Islet of Langerhans (tissue), 1 donor: ENCODE measurements at regions not wholly inside any gene's neighbourhood (a gene's known extent, or its start where the extent isn't known, plus 50 kb on each side); places are given as distances from the start of the nearest gene placed in this dataset.
A peak's percentile ranks its signal among the peaks of the same experiment; 100 is the strongest.
"Not testable (repeated sequence)": the region's sequence is repeated elsewhere in the genome, so short reads cannot be mapped to it uniquely, and the experiment has no call there.

ENCODE experiments used
- FAIRE-seq: peaks from one replicate; lab custom pipeline; 2011; peaks lifted over from hg19 to GRCh38; lab: Jason Lieb, UNC

- FAIRE-seq = no peak
Observed at GRCh38 chr4:134867027-134867426, 665.4 kb upstream of the PABPC4L start.

- FAIRE-seq = no peak
Observed at GRCh38 chr4:134865675-134866074, 664.1 kb upstream of the PABPC4L start.

GRCh38 chr4:134862116-134862515 lies 660.5 kb upstream of the PABPC4L start:
- FAIRE-seq = no peak

DNA sequence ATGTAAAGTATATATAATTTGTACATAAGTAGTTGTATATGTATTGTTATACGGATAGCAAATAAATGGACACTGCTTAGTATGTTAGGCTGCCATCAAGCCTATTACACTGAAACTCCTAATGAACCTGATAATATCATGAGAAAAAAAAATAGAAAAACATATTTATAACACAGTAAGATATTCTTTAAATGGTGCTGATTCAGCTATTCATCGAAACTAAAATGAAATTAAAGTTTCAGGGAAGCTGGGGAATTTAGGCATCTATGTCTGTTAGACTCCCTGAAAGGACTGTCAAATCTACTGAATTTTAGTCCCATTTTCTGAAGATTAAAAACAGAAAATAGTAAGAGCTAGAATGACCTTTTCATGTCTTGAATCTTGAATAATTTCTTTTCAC lies 647.1 kb upstream of the PABPC4L start:
- no peak for FAIRE-seq

GRCh38 chr4:134830741-134831140 lies 629.2 kb upstream of the PABPC4L start:
- not testable (repeated sequence) for FAIRE-seq

DNA sequence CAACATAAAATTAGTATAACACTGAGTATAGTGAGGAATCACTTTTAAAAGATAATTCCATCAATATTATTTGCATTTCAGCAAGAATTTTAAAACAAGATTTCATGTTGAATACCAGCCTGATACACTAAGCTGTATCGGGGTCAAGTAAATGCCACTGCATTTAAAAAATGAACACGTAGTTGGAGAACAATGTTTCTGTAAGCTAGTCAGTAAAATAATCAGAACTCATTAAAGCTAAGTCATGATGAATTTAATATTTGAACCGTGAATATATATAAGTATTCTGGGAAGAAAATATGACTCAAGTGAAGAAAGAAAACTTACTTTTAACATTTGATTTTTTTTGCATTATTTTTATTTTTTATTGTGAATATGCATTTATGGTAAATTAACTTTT lies 611.0 kb upstream of the PABPC4L start:
- FAIRE-seq = no peak

DNA sequence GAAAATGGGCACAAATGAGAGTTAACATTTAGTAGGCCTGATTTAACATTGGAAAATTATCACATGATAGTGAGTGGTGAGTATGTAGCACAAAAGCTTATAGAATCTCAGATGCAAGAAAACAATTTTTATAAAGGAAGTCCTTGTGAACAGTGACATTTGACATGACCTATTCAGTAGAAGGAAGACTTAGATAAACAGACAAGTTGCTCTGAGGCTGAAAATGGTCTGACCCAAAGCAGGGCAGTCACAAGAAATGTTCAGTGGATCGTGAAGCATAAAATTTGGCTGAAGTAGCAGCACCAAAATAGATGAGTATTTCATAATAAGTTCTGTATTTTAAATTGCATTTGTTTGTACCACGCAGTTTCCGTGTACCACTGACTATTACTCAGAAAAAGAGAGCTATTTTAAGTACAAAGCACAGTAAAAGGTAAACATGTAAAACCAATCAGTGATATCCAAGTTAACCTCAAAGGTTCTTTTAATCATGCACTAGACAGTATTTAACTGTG lies 605.7 kb upstream of the PABPC4L start:
- peak; percentile 84 for FAIRE-seq

DNA sequence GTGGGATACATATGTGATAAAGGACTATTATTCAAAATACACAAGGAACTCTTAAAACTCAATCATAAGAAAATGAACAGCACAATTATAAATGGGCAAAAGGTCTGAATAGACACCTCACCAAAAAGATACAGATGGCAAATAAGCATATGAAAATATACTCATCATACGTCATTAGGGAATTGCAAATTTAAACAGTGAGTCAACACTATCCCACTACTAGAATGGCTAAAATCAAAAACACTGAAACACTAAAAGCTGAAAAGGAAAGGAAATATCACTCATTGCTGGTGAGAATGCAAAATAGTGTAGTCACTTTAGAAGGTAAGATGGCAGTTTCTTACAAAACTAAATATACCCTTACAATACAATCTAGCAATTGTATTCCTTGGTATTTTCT lies 597.0 kb upstream of the PABPC4L start:
- no peak for FAIRE-seq

GRCh38 chr4:134787315-134787714 lies 585.7 kb upstream of the PABPC4L start:
- no peak for FAIRE-seq

DNA sequence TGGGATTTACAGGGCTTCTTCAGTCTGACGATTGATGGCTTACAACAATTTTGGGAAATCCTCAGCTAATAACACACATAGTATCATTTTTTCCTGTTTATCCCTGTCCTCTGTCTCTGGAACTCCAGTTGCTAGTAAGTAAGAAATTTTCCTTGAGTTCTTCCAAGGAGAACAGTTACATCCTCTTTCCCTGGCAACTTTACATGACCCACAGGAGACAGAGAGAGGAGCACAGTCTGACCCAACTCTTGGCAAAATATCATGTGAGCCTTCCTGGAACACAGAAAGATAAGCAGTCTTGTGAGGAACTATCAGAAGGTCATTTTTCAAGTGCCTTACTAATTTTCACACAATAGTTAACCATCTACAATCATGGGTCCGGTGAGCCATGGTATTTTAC lies 578.7 kb upstream of the PABPC4L start:
- FAIRE-seq = no peak

- FAIRE-seq = no peak
Observed at GRCh38 chr4:134777606-134778005, 576.0 kb upstream of the PABPC4L start.

- FAIRE-seq = no peak
Observed at GRCh38 chr4:134773497-134774000, 572.0 kb upstream of the PABPC4L start.

DNA sequence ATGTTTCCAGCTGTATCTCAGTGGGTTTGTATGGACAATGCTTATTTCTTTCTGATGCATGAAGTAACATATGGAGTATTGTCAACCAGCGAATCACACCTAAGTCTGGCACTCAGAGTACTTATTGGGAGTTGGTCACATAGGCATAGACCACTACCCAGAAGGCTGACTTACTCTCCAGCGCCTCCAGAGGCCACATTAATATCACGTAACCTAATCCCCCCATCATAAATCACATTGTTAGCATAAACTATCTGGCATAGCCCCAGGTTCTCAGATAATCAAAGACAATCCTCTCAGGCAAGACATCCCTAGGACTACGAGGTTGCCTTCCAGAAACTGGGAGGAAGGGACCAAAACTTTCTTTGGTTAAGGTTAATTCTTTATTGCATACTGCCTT lies 560.5 kb upstream of the PABPC4L start:
- FAIRE-seq = no peak

DNA sequence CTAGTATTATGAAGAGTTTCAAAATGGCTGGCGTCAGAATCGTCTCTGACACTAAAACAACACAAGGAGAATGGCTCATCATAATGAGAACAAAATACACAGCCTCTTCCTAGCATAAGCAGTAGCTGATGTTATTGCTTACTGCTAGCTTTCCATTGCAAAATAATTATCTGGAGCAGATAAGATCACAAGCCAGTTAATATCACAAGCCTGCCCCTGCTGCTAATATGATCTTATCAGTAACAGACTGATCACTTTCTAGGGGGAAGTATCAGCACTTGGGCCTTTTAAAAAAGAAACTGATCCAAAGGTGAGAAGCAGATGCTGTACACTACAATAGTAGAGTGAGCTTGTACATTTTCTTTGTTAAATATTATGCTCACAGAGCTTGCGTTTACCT lies 554.8 kb upstream of the PABPC4L start:
- no peak for FAIRE-seq

- peak; percentile 24 for FAIRE-seq
Observed at GRCh38 chr4:134754301-134755019, 552.9 kb upstream of the PABPC4L start.

GRCh38 chr4:134753390-134753789 lies 551.8 kb upstream of the PABPC4L start:
- no peak for FAIRE-seq

DNA sequence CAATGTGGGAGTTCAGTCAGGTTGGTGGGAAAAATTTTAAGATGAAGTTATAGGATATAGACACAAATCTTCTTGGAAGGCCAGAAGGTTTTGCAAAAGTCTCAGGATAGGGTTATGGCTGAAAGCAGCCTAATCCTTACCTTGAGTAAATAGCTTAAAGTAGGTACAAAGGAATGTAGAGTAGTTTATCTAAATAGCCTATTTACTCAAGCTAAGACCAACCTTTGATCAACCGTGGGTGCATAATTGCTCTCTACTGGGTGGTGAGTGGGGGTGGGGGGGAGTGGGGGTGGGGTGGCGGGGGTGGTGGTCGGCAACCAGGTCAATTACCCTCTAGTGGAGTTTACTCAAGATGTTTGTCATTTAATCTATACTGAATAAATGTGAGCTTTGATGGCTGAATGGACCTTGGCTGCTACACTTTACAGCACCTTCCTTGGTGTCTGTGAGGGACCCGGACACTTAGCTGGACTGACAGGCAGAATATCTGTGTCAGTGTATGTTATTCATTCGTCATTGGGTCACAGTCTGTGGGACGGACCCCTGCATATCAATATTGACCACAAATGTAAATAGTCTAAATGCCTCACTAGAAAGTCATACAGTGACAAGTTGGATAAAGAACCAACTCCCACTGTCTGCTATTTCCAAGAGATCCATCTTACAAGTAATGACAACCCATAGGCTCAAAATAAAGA lies 545.7 kb upstream of the PABPC4L start:
- FAIRE-seq = no peak

GRCh38 chr4:134740290-134740689 lies 538.7 kb upstream of the PABPC4L start:
- no peak for FAIRE-seq

DNA sequence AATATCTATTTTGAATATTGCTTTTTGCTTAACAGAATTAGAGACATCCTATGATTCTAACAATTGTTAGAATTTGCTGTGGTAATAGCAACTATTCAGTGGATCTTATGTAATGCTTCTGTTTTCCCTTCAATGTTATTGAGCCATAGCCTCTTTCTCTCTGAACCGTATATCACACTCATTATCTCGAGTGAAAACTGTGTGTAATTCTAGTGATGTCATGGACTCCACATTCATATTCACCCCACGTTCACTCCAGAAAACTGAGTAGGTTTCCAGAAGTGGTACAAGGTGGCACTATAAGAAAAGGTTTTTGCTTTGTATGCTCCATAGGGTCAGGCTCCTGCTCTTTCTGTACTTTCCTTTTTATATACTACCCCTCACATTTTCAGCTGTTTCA lies 534.3 kb upstream of the PABPC4L start:
- FAIRE-seq = no peak

DNA sequence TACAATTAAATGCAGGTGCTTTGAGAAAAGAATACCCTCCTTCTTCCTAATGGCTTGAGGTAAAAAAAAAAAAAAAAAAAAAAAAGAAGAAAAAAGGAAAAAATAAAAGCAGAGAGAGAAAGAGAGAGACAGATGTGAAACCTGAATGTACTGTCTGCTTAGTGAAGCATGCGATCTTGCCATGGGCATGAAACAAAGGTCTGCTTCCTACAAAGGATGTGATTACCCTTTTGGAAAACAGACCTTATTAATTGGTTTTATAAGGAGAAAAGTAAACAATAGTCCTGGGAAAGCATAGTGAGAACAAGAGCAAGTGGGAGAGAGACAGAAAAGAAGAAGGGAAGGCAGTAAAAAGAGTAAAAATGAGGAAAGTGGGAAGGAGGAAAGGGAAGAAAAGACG lies 526.1 kb upstream of the PABPC4L start:
- FAIRE-seq = no peak

- FAIRE-seq = no peak
Observed at GRCh38 chr4:134722306-134722705, 520.7 kb upstream of the PABPC4L start.

DNA sequence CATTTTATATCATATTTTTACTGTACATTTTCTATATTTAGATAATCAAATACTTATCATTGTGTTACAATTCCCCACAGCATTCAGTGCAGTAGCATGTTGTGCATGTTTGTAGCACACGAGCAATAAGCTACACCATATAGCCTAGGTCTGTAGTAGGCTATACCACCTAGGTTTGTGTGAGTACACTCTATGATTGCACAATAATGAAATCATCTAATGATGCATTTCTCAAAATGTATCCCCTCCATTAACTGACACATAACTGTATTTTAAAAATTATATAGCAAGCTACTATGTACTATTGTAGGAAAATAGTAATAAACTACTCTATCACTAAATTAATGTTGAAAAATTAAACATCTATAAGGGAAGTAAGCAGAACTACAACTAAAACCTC lies 518.4 kb upstream of the PABPC4L start:
- FAIRE-seq = no peak

DNA sequence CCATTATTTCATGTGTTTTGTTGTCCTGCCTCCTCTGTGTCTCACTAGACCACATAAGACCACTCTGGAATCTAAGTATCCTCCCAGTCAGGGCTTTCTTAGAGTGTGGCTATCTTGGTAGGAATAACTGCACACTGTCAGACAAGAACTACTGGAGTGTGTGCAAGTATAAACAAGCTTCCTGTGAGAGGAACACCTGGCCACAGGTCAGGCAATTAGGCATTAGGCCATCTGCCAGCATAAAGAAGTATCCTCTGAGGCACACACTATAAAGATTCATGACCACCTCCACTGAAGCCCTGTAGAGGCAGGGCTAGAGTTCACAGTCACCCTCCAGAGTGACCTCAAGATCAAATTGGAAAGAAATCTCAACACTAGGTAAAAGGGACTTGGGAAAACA lies 507.0 kb upstream of the PABPC4L start:
- FAIRE-seq = no peak

GRCh38 chr4:134708026-134708425 lies 506.4 kb upstream of the PABPC4L start:
- FAIRE-seq = no peak
